ENCODE measurements at regions not wholly inside any gene's neighbourhood (a gene's known extent, or its start where the extent isn't known, plus 50 kb on each side); places are given as distances from the start of the nearest gene placed in this dataset.

DNA sequence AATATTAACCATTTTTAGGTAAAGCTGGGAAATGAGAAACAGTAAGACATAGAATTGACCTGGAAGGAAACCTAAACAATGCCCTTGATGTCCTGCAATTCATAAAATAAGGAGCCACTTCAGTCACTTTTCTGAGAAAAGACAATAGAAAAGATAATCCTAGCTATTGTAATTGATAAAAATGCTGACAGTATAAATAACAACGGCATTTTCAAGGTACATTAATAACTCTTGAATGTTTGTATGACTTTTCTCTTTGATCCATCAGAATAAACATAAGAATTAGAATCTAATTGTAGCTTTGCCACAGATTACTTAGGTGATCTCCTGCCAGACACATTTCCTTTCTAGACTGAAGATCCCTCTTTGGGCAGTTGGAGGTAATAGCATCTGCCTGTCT, 719.5 kb downstream of the SLC4A3 start:
- TF ChIP-seq POLR2A (IDR thresholded peaks at IDR 0.05): no peak
- TF ChIP-seq, protein P1, sequence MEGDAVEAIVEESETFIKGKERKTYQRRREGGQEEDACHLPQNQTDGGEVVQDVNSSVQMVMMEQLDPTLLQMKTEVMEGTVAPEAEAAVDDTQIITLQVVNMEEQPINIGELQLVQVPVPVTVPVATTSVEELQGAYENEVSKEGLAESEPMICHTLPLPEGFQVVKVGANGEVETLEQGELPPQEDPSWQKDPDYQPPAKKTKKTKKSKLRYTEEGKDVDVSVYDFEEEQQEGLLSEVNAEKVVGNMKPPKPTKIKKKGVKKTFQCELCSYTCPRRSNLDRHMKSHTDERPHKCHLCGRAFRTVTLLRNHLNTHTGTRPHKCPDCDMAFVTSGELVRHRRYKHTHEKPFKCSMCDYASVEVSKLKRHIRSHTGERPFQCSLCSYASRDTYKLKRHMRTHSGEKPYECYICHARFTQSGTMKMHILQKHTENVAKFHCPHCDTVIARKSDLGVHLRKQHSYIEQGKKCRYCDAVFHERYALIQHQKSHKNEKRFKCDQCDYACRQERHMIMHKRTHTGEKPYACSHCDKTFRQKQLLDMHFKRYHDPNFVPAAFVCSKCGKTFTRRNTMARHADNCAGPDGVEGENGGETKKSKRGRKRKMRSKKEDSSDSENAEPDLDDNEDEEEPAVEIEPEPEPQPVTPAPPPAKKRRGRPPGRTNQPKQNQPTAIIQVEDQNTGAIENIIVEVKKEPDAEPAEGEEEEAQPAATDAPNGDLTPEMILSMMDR (IDR thresholded peaks at IDR 0.05): no peak
